ENCODE measurements at regions not wholly inside any gene's neighbourhood (a gene's known extent, or its start where the extent isn't known, plus 50 kb on each side); places are given as distances from the start of the nearest gene placed in this dataset.

GRCh38 chr9:28389411-28389810 is 816.1 kb upstream of the C9orf72 start:
- Histone ChIP-seq H2AFZ (ENCODE audit: low read depth, low read length) (no peak overlapping the region), H4K20me1 (replicated peaks; ENCODE audit: control insufficient read depth, insufficient read depth, low read length) (no peaks in the 10 kb centered on the region), H3K4me3 (no peak overlapping the region), H3K36me3 (ENCODE audit: control insufficient read depth, insufficient read depth, low read length) (no peaks in the 10 kb centered on the region), H3K9me3 (replicated peaks; ENCODE audit: control insufficient read depth, insufficient read depth, low read depth, low read length) (no peaks in the 10 kb centered on the region), H3K4me2 (ENCODE audit: insufficient read depth, low read length) (no peak overlapping the region), H3K79me2 (ENCODE audit: control insufficient read depth, insufficient read depth, low read length) (no peaks in the 10 kb centered on the region), H3K27ac (ENCODE audit: extremely low read depth, low read depth, low read length) (no peak overlapping the region), H3K27me3 (ENCODE audit: control insufficient read depth in 2 of 2, insufficient read depth in 2 of 2, low read length in 2 of 2) (no peaks in the 10 kb centered on the region), H3K9ac (ENCODE audit: insufficient read depth in 1 of 2, low read depth in 2 of 2, low read length in 2 of 2) (no peak overlapping the region), H3K9me1 (ENCODE audit: control insufficient read depth, insufficient read depth, low read length) (no peaks in the 10 kb centered on the region), H3K4me1 (replicated peaks in 1 of 2; ENCODE audit: control insufficient read depth in 2 of 2, insufficient read depth in 2 of 2, low read length in 2 of 2) (no peaks in the 10 kb centered on the region)
- no TSS peak for BruUV-seq (replicated peaks)
- no peak for TF ChIP-seq ZNF274 (IDR thresholded peaks at IDR 0.05; ENCODE audit: borderline replicate concordance, low read depth, low read length)
- no peak for TF ChIP-seq ZNF584 (CRISPR knock-in tag; IDR thresholded peaks at IDR 0.05; ENCODE audit: low read depth)
- no peak for TF ChIP-seq RNF2 (IDR thresholded peaks at IDR 0.05)
- no peak for TF ChIP-seq ARID3A (IDR thresholded peaks at IDR 0.05; ENCODE audit: borderline replicate concordance, low read depth, low read length)
- TF ChIP-seq PCBP2 (IDR thresholded peaks at IDR 0.05; ENCODE audit: low read depth, low read length, poor library complexity, severe bottlenecking) = no peak
- TF ChIP-seq DNMT1 (IDR thresholded peaks at IDR 0.05) = no peak
- no peak for TF ChIP-seq MAFF (IDR thresholded peaks at IDR 0.05; ENCODE audit: low read length)
- no peak for TF ChIP-seq HEY1 (CRISPR knock-in tag; IDR thresholded peaks at IDR 0.05; ENCODE audit: borderline replicate concordance)
- no peak for TF ChIP-seq ZSCAN29 (IDR thresholded peaks at IDR 0.05)
- ATAC-seq = no peak
- no peak for DNase-seq (ENCODE audit: extremely low read depth in 1 of 4, low spot score in 3 of 4)
- POLR2A ChIA-PET = no interaction called here
- intact Hi-C loops (cut with micrococcal nuclease) (no loop called here), in situ Hi-C loops (cut with MboI) (no loop called here)
- CTCF ChIA-PET (ENCODE audit: low intra/inter-chr PET ratio) = no interaction called here
- 0% methylated on average over 2 of the region's 3 CpGs for WGBS (ENCODE audit: insufficient coverage, low coverage, missing lambda C conversion rate)
- FAIRE-seq = no peak

All from K562 (cell line).